ENCODE measurements at regions not wholly inside any gene's neighbourhood (a gene's known extent, or its start where the extent isn't known, plus 50 kb on each side); places are given as distances from the start of the nearest gene placed in this dataset.

- H3K4me1 Mint-ChIP-seq, result no peaks in the 10 kb centered on the region
- H3K4me3 Mint-ChIP-seq, result no peak overlapping the region
- H3K4me2 ChIP-seq (replicated peaks; ENCODE audit: extremely low read depth, low read length, poor library complexity, severe bottlenecking), result no peak overlapping the region
- no peak for DNase-seq
- no peaks in the 10 kb centered on the region for H4K20me1 ChIP-seq (ENCODE audit: insufficient read depth, low read length)
- H3K27ac Mint-ChIP-seq, result no peak overlapping the region
- intact Hi-C loops (cut with micrococcal nuclease), result no loop called here
- no peaks in the 10 kb centered on the region for H3K79me2 ChIP-seq (ENCODE audit: insufficient read depth, low read length)
- no peaks in the 10 kb centered on the region for H3K36me3 Mint-ChIP-seq
- H3K9ac ChIP-seq (ENCODE audit: insufficient read depth, low read length, poor library complexity, severe bottlenecking), result no peak overlapping the region
- H3K4me1 ChIP-seq (ENCODE audit: control insufficient read depth in 1 of 2, insufficient read depth in 2 of 2, low read length in 2 of 2), result no peaks in the 10 kb centered on the region
- H3K36me3 ChIP-seq (replicated peaks in 1 of 2; ENCODE audit: control insufficient read depth in 1 of 2, insufficient read depth in 2 of 2, low read length in 2 of 2), result no peaks in the 10 kb centered on the region
- TF ChIP-seq CTCF (IDR thresholded peaks at IDR 0.05), result no peak
- H2AFZ ChIP-seq (ENCODE audit: insufficient read depth, low read depth, low read length, poor library complexity, severe bottlenecking), result no peak overlapping the region
- WGBS (ENCODE audit: insufficient coverage), result no CpG with 5 or more reads among the region's 1 CpG
- no peak overlapping the region for H3K4me3 ChIP-seq (replicated peaks in 1 of 3; ENCODE audit: low read depth in 2 of 3, low read length in 3 of 3)
- H3K27ac ChIP-seq (ENCODE audit: low read depth in 1 of 2, low read length in 2 of 2), result no peak overlapping the region
- H3K27me3 ChIP-seq (ENCODE audit: control insufficient read depth in 2 of 2, insufficient read depth in 2 of 2, low read length in 2 of 2), result no peaks in the 10 kb centered on the region
- H3K9me3 ChIP-seq (replicated peaks in 1 of 2; ENCODE audit: control insufficient read depth in 1 of 2, insufficient read depth in 1 of 2, low read length in 2 of 2), result no peaks in the 10 kb centered on the region
- peaks cover 2 to 4% (median 3%) of the 10 kb centered on the region in 3 donors for H3K27me3 Mint-ChIP-seq (ENCODE audit: low read depth in 3 of 3)
- H3K9me3 Mint-ChIP-seq, result peaks cover 0 to 3% (median 2%) of the 10 kb centered on the region in 7 donors
Measured at GRCh38 chr20:39532205-39532604, 570.1 kb downstream of the DHX35 start.

- H3K27me3 Mint-ChIP-seq (ENCODE audit: low read depth in 3 of 3), result peaks cover 2 to 4% (median 3%) of the 10 kb centered on the region in 3 donors
- H3K36me3 Mint-ChIP-seq, result no peaks in the 10 kb centered on the region
- no peaks in the 10 kb centered on the region for H3K4me1 Mint-ChIP-seq
- H3K9me3 Mint-ChIP-seq, result peaks cover 0 to 5% (median 2%) of the 10 kb centered on the region in 7 donors
- no peak for TF ChIP-seq CTCF (IDR thresholded peaks at IDR 0.05)
- intact Hi-C loops (cut with micrococcal nuclease), result no loop called here
- Histone ChIP-seq H3K4me3 (replicated peaks in 1 of 3; ENCODE audit: low read depth in 2 of 3, low read length in 3 of 3) (no peak overlapping the region), H3K4me2 (replicated peaks; ENCODE audit: extremely low read depth, low read length, poor library complexity, severe bottlenecking) (no peak overlapping the region), H3K27ac (ENCODE audit: low read depth in 1 of 2, low read length in 2 of 2) (no peak overlapping the region), H3K36me3 (replicated peaks in 1 of 2; ENCODE audit: control insufficient read depth in 1 of 2, insufficient read depth in 2 of 2, low read length in 2 of 2) (no peaks in the 10 kb centered on the region), H2AFZ (ENCODE audit: insufficient read depth, low read depth, low read length, poor library complexity, severe bottlenecking) (no peak overlapping the region), H3K79me2 (ENCODE audit: insufficient read depth, low read length) (no peaks in the 10 kb centered on the region), H3K4me1 (ENCODE audit: control insufficient read depth in 1 of 2, insufficient read depth in 2 of 2, low read length in 2 of 2) (no peaks in the 10 kb centered on the region), H3K27me3 (ENCODE audit: control insufficient read depth in 2 of 2, insufficient read depth in 2 of 2, low read length in 2 of 2) (no peaks in the 10 kb centered on the region), H3K9me3 (replicated peaks in 1 of 2; ENCODE audit: control insufficient read depth in 1 of 2, insufficient read depth in 1 of 2, low read length in 2 of 2) (no peaks in the 10 kb centered on the region), H3K9ac (ENCODE audit: insufficient read depth, low read length, poor library complexity, severe bottlenecking) (no peak overlapping the region), H4K20me1 (ENCODE audit: insufficient read depth, low read length) (no peaks in the 10 kb centered on the region)
- no peak overlapping the region for H3K27ac Mint-ChIP-seq
- no peak overlapping the region for H3K4me3 Mint-ChIP-seq
- DNase-seq, result no peak
- 83% methylated on average over 1 of the region's 4 CpGs for WGBS (ENCODE audit: insufficient coverage)
Measured at GRCh38 chr20:39528436-39528835, 566.3 kb downstream of the DHX35 start.
